Kidney (tissue), 13 donors: ENCODE measurements at regions not wholly inside any gene's neighbourhood (a gene's known extent, or its start where the extent isn't known, plus 50 kb on each side); places are given as distances from the start of the nearest gene placed in this dataset.

Experiments
- DNase-seq, 5 donors: peaks; one replicate each; pipeline ENCODE4 v3.0.0-alpha.2; 2013 to 2020
- FAIRE-seq: peaks from 2 replicates; lab custom pipeline; 2012; peaks lifted over from hg19 to GRCh38; lab: Jason Lieb, UNC
- H3K27ac ChIP-seq, 2 donors: one replicate each; pipeline ENCODE4 v1.7.0; 2013; ENCODE audit warnings: low read depth in 2 of 2, low read length in 2 of 2, inconsistent platforms in 1 of 2
- H3K27me3 ChIP-seq: one replicate; pipeline ENCODE4 v1.7.1; 2013; ENCODE audit warnings: low read length, inconsistent platforms; ENCODE audit not compliant: control insufficient read depth, insufficient read depth
- H3K36me3 ChIP-seq, 3 donors: one replicate each; pipeline versions ENCODE4 v1.7.0 to v1.7.1; 2013; ENCODE audit warnings: low read length in 3 of 3, control low read depth in 1 of 3, inconsistent platforms in 1 of 3; ENCODE audit not compliant: insufficient read depth in 3 of 3, control insufficient read depth in 2 of 3
- H3K4me1 ChIP-seq, 3 donors: one replicate each; pipeline versions ENCODE4 v1.7.0 to v1.7.1; 2013; ENCODE audit warnings: low read length in 3 of 3, inconsistent platforms in 1 of 3, low read depth in 1 of 3; ENCODE audit not compliant: control insufficient read depth in 2 of 3, insufficient read depth in 2 of 3
- H3K4me3 ChIP-seq, 3 donors: one replicate each; pipeline versions ENCODE4 v1.7.0 to v1.8.1; 2013; ENCODE audit warnings: low read length in 3 of 3, control low read depth in 1 of 3, inconsistent platforms in 1 of 3
- H3K9ac ChIP-seq, 3 donors: one replicate each; pipeline versions ENCODE4 v1.7.0 to v1.7.1; 2013; ENCODE audit warnings: low read length in 3 of 3, control low read depth in 1 of 3, inconsistent platforms in 1 of 3
- H3K9me3 ChIP-seq, 3 donors: one replicate each; pipeline versions ENCODE4 v1.7.0 to v1.7.1; 2013; ENCODE audit warnings: low read length in 3 of 3, control low read depth in 1 of 3, inconsistent platforms in 1 of 3; ENCODE audit not compliant: control insufficient read depth in 2 of 3, insufficient read depth in 1 of 3
- intact Hi-C: fragments of 100-400 bp; cut with DNase I; formaldehyde crosslinking; loops from one replicate; pipeline ENCODE4 v1.11.1; 2022
- TF ChIP-seq, protein P1 (sequence below): IDR thresholded peaks from 3 replicates; pipeline ENCODE4 v1.5.1; 2012; ENCODE audit warnings: mild to moderate bottlenecking, moderate library complexity, borderline replicate concordance; ENCODE audit not compliant: insufficient read depth; ENCODE audit errors: extremely low read depth
- donor health status: control.
- donor health status: control.
- donor health status: control.
- donor health status: control.
- donor health status: control.
- donor health status: DM: yes; HTN: yes; CAD: no.
- donor health status: Normal renal cell carcinoma (clear cell type).

DNA sequence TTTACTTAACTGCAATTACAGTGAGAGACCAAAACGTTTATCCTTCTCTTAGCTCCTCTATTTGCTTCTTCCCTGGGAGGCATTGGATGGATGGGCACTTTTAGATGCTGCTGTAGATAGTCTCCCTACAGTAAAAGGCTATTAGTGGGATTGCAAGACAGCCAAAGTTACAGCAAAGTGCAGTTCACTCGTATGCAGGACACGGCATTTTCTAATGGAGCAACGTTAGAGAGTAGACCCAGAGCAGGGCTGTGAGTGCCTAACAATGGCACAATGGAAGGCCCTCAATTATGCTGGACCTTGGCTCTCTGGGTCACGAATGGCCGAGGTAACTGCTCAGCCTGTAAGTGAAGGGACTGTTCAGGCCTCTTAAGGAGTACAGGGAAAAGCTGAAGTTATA lies 605.8 kb upstream of the NOX3 start:
- Histone ChIP-seq H3K9me3 (no peaks in the 10 kb centered on the region), H3K27ac (no peak overlapping the region), H3K27me3 (no peaks in the 10 kb centered on the region), H3K4me3 (no peak overlapping the region), H3K9ac (no peak overlapping the region), H3K36me3 (no peaks in the 10 kb centered on the region), H3K4me1 (no peaks in the 10 kb centered on the region)
- no peak for FAIRE-seq
- intact Hi-C loops = no loop called here
- TF ChIP-seq, protein P1, sequence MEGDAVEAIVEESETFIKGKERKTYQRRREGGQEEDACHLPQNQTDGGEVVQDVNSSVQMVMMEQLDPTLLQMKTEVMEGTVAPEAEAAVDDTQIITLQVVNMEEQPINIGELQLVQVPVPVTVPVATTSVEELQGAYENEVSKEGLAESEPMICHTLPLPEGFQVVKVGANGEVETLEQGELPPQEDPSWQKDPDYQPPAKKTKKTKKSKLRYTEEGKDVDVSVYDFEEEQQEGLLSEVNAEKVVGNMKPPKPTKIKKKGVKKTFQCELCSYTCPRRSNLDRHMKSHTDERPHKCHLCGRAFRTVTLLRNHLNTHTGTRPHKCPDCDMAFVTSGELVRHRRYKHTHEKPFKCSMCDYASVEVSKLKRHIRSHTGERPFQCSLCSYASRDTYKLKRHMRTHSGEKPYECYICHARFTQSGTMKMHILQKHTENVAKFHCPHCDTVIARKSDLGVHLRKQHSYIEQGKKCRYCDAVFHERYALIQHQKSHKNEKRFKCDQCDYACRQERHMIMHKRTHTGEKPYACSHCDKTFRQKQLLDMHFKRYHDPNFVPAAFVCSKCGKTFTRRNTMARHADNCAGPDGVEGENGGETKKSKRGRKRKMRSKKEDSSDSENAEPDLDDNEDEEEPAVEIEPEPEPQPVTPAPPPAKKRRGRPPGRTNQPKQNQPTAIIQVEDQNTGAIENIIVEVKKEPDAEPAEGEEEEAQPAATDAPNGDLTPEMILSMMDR = no peak
- no peak for DNase-seq

DNA sequence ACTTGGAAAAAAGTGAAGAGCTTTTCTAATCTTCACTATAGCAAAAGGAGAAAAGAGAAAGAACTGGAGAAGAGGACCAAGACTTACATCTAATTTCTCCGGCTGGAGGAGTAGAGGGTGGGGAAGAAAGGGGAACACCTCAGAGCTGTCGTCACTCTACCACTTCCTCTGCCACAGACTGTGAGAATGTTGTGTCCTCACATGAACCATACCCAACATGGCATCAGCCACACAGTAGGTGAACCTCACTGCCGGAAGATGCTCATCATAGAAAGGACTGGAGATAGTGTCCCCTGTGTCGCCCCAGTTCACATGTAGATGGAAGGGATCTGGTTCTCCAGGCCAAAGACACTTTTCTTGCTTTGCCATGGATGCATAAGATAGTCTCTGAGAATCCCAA lies 604.4 kb upstream of the NOX3 start:
- Histone ChIP-seq H3K9me3 (no peaks in the 10 kb centered on the region), H3K27me3 (no peaks in the 10 kb centered on the region), H3K36me3 (no peaks in the 10 kb centered on the region), H3K4me3 (no peak overlapping the region), H3K9ac (no peak overlapping the region), H3K27ac (no peak overlapping the region), H3K4me1 (no peaks in the 10 kb centered on the region)
- DNase-seq = no peak
- FAIRE-seq = no peak
- intact Hi-C loops = no loop called here
- TF ChIP-seq, protein P1 = no peak

DNA sequence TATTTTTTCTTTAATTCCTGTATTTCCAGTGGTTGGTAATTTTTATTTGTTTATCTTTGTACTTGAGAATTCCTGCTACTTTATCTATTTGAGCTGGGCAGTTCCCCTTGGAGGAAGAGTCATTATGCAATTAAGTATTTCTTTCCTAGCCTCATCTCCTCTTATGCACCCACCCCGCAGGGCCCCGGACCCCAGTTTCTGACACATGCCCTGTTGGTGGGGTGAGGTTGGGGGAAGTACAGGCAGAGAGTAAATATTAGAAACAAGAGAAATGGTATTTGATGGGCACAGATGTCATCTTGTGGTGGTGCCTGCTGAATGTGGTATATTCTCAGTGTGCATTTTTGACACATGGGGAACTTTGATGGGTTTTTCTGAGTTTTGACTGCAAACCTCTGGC lies 602.7 kb upstream of the NOX3 start:
- H3K9me3 ChIP-seq = no peaks in the 10 kb centered on the region
- no peak overlapping the region for H3K27ac ChIP-seq
- no peaks in the 10 kb centered on the region for H3K36me3 ChIP-seq
- no peaks in the 10 kb centered on the region for H3K27me3 ChIP-seq
- DNase-seq (no peak), FAIRE-seq (no peak)
- no peak overlapping the region for H3K4me3 ChIP-seq
- H3K4me1 ChIP-seq = no peaks in the 10 kb centered on the region
- no peak overlapping the region for H3K9ac ChIP-seq
- TF ChIP-seq, protein P1 = no peak
- intact Hi-C loops = no loop called here

DNA sequence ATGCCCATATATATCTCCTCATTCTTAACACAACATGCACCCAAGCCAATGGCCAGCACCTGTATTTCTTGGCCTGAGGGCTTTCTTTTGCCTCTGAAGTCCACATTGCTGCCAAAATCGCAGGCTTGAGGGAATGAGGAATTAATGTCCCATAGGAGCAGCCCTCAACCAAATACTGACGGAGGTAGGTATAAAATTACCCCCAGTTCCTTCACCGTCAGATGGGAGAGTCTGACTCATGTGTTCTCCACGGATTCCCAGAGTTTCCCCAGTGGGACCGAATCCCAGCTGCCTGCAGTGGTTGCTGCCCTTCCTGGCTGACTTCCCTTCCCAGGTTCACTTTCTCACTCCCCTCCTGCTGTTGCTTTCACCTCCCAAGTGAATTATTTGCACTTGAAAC lies 602.2 kb upstream of the NOX3 start:
- FAIRE-seq (no peak), DNase-seq (no peak)
- TF ChIP-seq, protein P1 = no peak
- Histone ChIP-seq H3K27me3 (no peaks in the 10 kb centered on the region), H3K4me1 (no peaks in the 10 kb centered on the region), H3K27ac (no peak overlapping the region), H3K9me3 (no peaks in the 10 kb centered on the region), H3K4me3 (no peak overlapping the region), H3K36me3 (no peaks in the 10 kb centered on the region), H3K9ac (no peak overlapping the region)
- intact Hi-C loops = no loop called here
